GM21576 (cell line): ENCODE measurements at regions not wholly inside any gene's neighbourhood (a gene's known extent, or its start where the extent isn't known, plus 50 kb on each side); places are given as distances from the start of the nearest gene placed in this dataset.
"Not testable (repeated sequence)": the region's sequence is repeated elsewhere in the genome, so short reads cannot be mapped to it uniquely, and the experiment has no call there.

Experiments used
- ATAC-seq: cut with Tn5 transposase; IDR thresholded peaks from one replicate; pipeline ENCODE4 v1.9.1; 2021; ENCODE audit warnings: mild to moderate bottlenecking, moderate library complexity; ENCODE audit not compliant: unreplicated experiment

DNA sequence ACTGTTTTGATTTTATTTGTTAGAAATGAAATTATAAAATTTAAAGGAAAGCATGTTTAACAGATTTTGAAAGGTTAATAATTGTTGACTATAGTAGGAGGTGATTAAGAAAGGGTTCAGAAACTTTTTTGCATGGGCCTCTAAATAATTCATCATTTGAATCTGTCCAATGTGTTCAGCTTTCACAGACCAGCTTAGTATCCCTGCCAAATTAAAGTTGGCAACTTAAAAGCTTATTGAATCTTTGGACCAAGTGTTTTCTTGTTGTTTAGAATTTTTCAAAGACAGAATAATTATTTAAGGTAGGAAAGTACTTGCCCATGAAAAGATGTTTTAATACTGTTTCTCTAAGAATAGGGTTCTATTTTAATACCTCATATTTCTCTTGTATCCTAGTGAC, 466.0 kb downstream of the GJA1 start:
- no peak for ATAC-seq

DNA sequence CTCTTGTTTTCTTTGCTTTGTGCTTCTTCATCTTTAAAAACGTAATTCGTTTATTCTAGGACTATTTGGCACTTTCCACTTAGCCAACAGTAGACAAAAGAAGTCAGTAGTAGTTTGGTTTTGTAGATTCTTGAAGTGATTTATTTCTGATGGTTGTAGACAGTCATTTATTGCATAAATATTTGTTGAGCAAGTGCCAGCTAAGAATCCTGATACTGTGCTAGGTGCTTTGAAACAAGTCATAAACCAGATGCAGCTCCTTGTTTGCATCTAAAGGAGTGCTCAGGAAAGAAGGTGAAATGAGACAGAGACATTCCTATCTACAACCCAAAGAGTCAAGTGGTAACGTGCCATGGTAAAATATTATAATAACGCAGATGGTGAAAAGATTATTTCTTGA, 469.1 kb downstream of the GJA1 start:
- no peak for ATAC-seq

DNA sequence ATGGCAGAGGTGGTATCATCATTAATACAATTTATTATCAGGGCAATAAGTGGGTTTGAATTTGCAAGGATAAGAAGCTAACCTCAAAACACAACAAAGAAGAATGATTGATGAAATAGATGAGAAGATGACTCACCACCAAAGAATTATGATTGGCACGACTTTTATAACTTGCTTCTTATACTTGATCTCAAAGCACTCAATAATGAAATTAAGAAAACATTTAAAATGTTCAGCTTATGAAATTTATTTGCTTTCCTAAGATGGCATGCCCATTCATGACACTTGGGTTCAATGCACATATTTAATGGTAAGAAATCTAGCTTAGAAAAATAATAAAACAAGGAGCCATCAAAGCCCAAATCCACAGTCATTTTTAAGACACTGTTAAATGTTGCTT, 477.5 kb downstream of the GJA1 start:
- ATAC-seq: no peak

DNA sequence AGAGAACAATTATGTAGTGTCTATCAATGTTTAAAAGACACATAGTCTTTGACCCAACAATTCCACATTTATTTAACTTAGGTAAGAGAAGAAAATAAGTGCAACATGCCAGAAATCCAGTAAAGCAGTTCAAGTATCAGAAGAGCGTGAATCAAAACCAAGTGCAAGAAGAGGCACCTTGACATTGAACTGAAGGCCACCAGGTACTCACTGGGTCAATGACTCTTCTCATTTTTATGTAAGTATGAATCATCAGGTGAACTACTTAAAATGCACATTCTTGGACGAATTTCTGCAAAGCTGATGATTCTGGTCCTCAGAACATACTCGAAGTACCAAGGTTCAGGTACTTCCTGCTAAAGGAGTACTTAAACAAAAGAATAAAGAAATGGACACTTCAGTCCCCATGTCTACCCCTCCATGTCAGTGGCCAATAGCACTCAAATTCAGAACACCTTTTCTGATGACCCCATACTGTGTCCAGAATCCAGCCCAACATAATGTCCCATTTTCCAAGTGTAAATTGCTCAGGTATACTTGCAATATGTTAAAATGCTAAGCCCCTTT, 481.9 kb downstream of the GJA1 start:
- ATAC-seq: no peak

DNA sequence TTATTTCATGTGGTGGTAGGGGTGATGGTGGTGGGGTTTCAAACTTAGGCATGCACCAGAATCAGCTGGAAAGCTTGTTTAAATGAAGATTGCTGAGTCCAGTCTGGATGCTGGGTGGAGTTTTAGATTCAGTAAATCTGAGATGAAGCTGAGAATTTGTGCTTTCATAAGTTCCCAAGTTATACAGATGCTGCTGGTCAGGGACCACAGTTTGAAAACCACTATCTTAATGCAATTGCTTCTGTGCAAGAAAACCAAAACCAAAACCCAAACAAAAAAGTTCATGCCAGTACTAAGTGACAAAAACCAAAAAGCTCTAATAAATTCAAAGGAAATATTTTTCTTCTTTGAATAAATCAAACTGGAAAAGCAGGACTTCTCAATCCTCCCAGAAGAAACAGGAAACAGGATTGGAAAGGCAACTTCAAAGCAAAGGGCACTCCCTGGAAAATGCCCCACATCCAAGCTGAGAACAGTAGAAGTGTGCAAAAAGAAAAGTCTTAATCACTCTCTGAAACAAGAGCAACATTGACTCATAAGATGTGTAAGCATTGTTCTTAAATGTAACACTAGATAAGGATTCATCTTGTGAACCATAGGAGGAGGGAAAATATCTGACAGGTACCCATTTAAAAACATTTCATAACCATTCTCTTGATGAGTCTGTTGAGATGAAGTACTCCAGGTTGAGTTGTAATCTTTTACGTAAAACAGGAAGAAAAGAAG, 481.5 kb upstream of the HSF2 start:
- ATAC-seq: no peak

DNA sequence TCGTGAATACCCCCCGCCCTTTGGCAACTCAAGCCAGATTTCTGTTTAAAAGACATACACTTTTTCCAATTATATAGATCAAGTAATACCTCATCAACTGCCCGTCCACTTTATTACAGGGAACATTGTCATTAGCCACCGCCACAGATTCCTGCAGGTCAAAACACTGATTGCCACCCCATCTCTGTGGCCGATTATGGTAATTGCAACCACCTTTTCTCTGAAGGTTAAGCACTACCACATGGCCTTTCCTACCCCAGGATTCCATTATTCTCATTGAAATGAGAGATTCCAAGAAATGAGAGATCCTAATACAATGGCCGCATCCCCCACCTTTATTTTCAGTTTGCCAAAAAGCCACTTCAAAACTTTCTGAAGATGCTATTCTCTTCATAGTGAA, 478.8 kb upstream of the HSF2 start:
- ATAC-seq: no peak

DNA sequence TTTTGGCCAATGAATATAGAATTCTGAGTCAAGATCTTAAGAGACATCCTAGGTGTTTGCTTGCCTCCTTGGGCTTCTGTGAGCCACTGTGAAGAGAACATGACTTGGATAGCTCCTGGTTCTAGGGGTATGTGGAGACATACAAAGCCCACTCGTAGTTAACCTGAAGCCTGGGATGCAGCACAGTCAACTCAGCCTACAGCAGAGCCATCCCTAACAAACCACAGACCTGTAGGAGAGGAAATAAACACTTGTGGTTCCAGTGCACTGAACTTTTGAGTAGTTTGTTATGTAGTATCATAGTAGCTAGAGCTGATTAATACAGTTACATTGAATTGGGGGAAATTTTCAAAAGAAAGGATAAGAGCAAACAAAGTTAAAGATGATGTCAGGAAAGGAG, 474.4 kb upstream of the HSF2 start:
- ATAC-seq: no peak

DNA sequence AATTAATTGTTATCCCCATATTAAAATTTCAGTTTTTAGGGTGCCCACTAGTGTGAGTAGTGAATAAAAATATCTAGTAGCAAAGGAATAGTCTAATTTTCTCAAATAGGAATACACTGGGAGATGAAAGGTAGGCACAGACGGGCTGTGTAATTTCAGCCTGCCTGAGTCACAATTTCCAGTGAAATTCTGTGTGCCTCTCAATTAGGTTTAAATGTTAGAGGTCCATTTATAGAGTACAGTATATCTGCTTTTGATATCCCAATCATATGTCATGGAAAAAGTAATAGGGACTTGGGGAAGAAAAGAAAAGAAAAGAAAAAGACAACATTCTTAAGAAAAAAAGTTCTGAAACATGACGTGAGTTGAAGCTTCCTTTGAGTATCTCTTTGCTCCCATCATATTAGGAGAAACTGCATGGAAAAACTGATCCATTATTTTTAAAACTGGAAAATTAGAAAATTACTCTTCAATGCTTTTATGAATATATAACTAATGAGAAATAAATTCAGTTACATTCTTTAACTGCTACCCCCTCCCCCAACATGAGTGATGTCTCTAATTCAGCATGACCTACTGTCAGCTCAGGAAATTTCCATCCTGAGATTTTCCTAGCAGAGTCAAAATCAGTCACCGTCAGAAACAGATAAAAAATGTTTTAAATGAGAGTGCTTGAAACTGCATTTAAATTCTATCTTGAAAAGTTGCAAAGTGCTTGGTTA, 473.8 kb upstream of the HSF2 start:
- ATAC-seq: no peak

DNA sequence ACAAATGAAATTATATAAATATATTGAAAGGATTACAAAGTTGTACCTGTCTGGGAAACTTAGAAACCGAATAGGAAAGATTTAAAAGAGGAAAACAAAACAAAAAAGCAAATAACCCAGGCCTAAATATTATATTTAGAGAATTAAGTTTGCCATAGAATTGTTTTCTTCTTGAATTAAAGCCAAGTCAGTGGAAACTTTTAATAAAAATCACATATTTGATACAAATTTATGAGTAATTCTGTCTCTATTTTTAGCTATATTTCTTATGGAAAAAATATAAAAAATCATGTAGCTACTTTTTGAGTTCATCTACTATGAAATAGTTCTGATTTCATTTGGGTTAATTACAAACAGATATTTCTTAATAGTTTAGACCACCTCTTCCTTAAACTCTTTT, 470.2 kb upstream of the HSF2 start:
- no peak for ATAC-seq

DNA sequence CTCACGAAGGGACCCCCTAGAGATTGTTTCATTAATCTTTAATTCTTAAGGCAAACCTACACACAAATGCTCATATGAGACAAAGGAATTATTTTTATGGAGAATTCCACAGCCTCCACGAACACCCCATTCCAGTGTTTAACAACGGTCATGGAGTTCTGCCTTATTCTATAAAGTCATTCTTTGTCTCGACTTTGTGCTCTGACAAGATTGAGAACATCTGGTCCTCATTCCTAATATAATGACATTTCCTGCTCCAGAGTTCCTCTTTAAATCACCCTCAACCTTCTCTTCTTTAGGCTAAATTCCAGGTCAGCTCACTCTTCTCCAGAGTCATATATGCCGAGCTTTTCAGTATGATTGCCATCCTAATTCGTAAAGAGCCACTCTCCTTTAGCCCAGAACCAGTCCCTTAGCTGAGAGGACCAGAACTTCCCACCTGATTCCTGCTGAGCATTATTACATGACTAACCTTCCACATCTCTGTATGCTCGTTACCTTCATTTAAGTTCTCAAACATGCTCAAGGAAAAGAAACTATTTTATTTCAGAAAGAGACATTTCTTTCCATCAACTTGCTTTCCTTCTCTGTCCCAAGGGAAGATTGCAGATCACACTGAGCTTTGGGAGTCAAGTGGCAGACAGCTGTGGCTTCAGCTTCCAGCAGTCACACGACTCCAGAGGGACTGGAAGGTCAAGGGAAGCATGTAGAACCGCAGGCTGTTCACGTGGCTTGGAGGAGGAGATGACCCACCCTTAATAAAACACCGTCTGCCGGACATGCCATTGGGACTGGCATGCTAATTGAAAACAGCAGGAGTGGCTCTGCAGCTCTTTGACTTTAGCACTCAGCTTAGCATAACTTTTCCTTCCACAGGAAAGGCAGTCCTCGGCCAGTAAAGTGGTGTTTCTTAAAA, 467.1 kb upstream of the HSF2 start:
- ATAC-seq: no peak

DNA sequence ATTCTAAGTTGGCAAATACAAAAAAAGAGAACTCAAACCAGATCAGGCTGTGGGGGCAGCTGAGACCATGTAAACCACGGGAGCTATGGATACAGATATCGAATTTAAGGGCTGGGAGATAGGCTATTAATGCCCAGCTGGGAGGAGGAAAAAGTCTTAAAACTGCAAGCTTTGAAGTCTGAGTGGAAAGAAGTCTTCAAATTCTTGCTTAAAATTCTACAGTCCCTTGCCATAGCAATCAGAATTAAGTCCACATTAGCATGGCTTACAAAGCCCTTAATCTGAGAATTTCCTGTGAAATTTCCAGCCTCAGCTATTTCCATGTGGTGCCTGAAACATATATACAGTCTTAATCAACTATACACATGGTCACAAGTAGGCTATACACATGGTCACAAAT, 465.0 kb upstream of the HSF2 start:
- ATAC-seq: no peak

DNA sequence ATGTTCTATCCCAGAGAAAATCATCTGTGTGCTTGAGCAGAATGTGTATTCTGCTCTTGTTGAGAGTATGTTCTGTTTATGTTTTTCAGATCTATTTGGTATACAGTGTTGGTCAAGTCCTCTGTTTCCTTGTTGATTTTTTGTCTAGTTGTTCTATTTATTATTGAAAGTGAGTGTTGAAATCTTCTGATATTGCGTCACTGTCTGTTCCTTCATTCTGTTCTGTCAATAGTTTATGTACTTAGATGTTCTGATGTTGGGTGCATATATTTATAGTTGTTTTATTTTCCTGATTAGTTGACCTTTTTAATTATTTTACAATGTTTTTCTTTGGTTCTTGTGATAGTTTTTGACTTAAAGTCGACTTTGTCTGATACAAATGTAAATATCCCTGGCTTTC, 458.7 kb upstream of the HSF2 start:
- no peak for ATAC-seq

DNA sequence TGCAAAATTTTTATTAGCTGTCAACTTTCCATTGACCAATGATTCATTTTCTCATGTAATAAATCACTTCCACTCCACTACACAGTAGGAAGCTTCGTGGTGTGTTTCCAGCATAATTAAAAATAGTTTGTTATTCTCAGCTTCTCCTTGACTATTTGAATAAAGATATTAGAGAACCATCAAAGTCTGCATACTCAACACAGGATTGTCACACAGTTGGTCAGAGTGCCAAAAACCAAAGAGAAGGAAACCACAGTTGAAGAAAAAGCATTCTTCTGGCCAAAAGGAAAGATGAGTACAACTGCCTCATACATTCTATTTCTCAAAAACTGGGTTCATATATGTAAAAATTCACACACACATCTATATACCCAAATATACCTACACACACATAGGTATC, 455.1 kb upstream of the HSF2 start:
- ATAC-seq: no peak

DNA sequence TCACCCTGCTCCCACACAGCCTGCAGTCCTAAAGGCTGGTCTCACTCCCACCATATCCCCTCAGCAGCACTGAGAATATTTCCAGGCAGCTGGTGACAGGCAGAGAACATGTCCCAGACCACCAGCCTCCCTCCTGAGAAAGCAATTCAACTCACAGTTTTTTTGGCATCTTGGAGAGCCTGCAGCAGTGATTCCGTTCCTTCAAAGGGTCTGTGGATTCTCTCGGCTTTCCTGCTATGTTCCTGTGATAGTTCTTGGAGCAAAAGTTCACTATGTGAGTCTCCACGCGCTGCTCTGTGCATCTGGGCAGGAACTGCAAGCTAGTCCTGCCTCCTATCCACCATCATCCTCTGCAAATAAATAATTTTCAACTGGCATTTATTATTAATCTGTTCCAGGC, 448.3 kb upstream of the HSF2 start:
- ATAC-seq: no peak

DNA sequence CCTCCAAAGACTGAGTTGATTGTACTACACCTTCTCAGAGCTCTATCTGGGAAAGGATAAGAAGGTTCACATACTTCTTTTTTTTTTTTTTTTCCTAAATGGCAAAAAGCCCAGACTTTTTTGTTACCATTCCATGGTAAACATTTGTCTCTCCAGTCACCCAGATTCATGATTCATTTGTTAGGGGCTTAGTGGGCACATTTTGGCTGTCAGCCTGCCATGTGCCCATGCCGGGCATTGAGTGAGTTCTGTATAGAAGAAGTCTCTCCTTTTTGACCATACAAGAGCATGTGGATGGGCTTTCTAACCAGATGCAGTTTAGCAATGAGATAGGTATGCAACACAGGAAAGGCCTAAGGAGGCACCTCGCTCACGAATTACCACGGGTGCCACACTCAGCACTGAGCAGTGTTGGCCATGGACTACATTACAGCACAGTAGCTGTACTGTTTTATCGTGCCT, 447.5 kb upstream of the HSF2 start:
- ATAC-seq: no peak

DNA sequence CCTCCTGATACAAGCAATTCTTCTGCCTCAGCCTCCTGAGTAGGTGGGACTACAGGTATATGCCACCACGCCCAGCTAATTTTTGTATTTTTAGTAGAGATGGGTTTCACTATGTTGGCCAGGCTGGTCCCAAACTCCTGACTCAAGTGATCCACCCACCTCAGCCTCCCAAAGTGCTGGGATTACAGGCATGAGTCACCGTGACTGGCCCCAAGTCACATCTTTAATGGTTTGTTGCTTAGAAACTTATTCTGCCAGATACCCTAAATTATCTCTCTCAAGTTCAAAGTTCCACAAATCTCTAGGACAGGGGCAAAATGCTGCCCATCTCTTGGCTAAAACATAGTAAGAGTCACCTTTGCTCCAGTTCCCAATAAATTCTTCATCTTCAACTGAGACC, 444.1 kb upstream of the HSF2 start:
- ATAC-seq: not testable (repeated sequence)

DNA sequence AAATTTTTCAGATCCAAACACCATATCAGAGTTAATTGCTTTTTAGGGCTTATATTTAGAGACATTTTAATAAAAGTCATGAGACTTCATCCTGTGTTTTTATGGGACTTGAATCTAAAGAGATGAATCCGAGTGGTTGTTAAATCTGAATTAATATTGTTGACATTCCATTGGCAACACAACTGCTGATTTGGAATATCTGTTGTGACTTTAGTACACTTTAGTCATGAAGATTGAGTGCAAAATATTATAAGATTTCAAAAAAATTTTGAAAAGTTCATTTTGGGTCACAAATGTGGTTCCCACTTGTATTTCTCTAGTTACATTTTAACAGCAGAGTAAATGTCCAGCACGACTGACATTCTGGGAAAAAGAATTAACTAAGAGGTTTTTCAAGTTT, 442.7 kb upstream of the HSF2 start:
- ATAC-seq: no peak

DNA sequence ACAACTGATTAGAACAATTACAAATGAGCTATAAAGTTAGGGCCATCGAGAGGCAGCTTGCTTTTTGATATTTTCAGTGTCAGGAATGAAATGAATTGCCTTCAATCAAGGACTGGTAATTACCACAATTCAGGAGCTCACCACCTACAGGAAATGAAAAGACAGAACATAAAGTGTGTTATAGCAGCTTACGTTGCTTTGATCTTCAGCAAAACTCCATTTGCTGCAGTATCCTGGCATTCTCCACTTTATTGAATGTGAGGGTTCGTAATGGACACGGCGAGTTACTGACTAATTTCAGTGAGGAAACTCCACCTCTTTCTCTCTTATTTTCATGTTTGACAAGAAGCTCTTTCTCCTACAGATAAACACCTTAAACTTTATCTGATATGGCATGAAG, 440.0 kb upstream of the HSF2 start:
- no peak for ATAC-seq

DNA sequence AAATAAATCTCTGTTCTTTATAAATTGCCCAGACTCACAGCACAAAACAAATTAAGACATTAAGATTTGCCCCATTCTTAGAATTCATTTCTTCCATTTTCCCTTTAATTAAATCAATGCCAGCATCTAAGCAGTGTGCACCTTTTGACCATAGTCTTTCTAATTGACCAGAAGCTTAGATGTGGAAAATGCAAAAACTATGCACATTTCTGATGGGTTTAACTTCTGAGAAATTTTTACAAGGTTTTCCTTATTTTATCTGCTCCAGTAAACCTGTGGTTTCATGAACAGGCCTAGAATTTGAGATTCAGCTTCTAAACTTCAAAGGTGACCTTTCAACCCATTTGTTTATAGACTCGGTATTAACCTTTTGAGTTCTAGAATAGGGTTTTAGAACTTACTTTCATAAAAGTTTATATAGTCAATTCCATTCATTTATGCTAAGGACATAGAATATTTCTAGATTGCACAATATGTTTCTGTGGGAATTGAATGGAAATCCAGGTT, 437.8 kb upstream of the HSF2 start:
- no peak for ATAC-seq

DNA sequence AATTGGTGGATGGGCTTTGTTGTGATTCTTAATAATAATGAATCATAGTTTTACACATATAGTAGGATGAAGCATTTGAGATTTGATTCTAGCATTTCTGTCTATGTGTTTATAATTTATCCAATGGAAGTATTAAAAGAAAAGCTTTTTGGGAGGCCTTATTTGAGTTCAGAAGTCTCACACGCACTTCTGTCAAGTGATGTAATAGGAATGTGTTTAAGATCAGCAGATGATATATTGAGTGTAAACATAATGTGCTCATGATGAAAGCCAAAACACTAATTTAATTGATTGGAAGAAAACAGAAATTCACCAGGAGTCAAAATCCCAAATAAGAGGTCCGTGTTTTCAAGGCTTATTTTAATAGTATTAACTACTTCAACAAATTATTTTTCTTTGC, 435.6 kb upstream of the HSF2 start:
- no peak for ATAC-seq

DNA sequence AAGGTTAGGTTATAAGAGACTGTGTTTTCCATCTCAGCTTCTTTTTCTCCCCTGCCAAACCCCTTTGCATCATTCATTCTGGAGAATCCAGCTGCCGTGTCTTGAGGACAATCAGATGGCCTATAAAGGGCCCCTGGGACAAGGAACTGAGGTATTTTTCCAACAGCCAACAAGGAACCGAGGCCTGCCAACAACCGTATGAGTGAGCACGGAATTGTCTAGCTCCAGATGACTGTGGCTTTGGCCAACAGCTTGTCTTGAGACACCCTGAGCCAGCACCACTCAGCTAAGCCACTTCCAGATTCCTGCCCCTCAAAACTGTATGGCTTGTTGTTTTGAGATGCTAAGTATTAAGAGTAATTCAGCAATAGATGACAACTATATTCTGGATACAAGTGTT, 433.7 kb upstream of the HSF2 start:
- no peak for ATAC-seq
